Stimulated activated CD8-positive, alpha-beta memory T cell treated with anti-CD3 and anti-CD28 coated beads, Interleukin-4, amount 100 ng/mL, for 1 hour (primary cell): ENCODE measurements at regions not wholly inside any gene's neighbourhood (a gene's known extent, or its start where the extent isn't known, plus 50 kb on each side); places are given as distances from the start of the nearest gene placed in this dataset.

Source experiments
- DNase-seq, 2 donors: peaks; one replicate each; pipeline ENCODE4 v3.0.0-alpha.2; 2020; ENCODE audit warnings: low read depth in 2 of 2, low spot score in 1 of 2

GRCh38 chr1:23639460-23640095, 52.0 kb upstream of the RPL11 start:
- DNase-seq = no peak

GRCh38 chr1:23638786-23639241, 52.8 kb upstream of the RPL11 start:
- no peak for DNase-seq

- DNase-seq = no peak
These were observed 53.4 kb upstream of the RPL11 start for GRCh38 chr1:23638188-23638619.

GRCh38 chr1:23636009-23636408, 55.6 kb upstream of the RPL11 start:
- DNase-seq = no peak

- peak in 1 of 2 donors; percentile 28 for DNase-seq
These were observed 56.6 kb upstream of the RPL11 start for GRCh38 chr1:23634840-23635651.

GRCh38 chr1:23634518-23634839, 57.1 kb upstream of the RPL11 start:
- DNase-seq = no peak

GRCh38 chr1:23632479-23633160, 59.0 kb upstream of the RPL11 start:
- no peak for DNase-seq

GRCh38 chr1:23629708-23630290, 61.8 kb upstream of the RPL11 start:
- no peak for DNase-seq

GRCh38 chr1:23628951-23629387, 62.6 kb upstream of the RPL11 start:
- no peak for DNase-seq

- no peak for DNase-seq
These were observed 64.4 kb upstream of the RPL11 start for GRCh38 chr1:23627069-23627735.

GRCh38 chr1:23625929-23626535, 65.6 kb upstream of the RPL11 start:
- no peak for DNase-seq

GRCh38 chr1:23625459-23625858, 66.1 kb upstream of the RPL11 start:
- DNase-seq = no peak

GRCh38 chr1:23624440-23624839, 65.1 kb upstream of the ID3 start:
- DNase-seq = no peak

GRCh38 chr1:23622284-23622683, 63.0 kb upstream of the ID3 start:
- DNase-seq = no peak

GRCh38 chr1:23620605-23621004, 61.3 kb upstream of the ID3 start:
- no peak for DNase-seq

- peak; percentile 50 to 68 for DNase-seq
These were observed 60.2 kb upstream of the ID3 start for GRCh38 chr1:23619299-23620188.

- no peak for DNase-seq
These were observed 59.3 kb upstream of the ID3 start for GRCh38 chr1:23618586-23619083.

GRCh38 chr1:23617084-23617521, 57.8 kb upstream of the ID3 start:
- DNase-seq = no peak

- DNase-seq = no peak
These were observed 57.1 kb upstream of the ID3 start for GRCh38 chr1:23616292-23616824.
